NCI-H2171 (cell line): ENCODE measurements at regions not wholly inside any gene's neighbourhood (a gene's known extent, or its start where the extent isn't known, plus 50 kb on each side); places are given as distances from the start of the nearest gene placed in this dataset.

Source experiments
- DNase-seq: peaks from one replicate; lab custom pipeline; 2025; lab: John Stamatoyannopoulos, UW

- DNase-seq: no peak
Observed at GRCh38 chr5:67297802-67298532, 101.4 kb upstream of the CD180 start.

DNA sequence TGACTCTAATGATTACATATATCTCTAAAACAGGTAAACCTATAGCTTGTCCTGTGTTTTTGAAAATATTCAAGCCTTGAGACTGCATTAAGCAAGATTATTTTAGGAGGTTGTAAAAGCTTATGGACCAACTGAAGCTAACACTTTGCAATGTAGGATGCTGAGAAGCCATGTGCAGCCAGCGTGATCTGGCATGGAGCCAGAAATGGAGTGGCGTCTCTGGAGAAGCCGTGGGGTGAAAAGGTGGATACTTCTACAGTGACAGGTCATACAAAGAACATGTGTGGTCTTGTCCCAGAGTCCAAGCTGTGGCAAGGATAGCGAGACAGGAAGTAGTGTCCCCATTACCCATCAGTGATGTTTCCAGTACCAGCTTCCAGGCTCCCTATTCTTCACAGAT lies 100.8 kb upstream of the CD180 start:
- no peak for DNase-seq

DNA sequence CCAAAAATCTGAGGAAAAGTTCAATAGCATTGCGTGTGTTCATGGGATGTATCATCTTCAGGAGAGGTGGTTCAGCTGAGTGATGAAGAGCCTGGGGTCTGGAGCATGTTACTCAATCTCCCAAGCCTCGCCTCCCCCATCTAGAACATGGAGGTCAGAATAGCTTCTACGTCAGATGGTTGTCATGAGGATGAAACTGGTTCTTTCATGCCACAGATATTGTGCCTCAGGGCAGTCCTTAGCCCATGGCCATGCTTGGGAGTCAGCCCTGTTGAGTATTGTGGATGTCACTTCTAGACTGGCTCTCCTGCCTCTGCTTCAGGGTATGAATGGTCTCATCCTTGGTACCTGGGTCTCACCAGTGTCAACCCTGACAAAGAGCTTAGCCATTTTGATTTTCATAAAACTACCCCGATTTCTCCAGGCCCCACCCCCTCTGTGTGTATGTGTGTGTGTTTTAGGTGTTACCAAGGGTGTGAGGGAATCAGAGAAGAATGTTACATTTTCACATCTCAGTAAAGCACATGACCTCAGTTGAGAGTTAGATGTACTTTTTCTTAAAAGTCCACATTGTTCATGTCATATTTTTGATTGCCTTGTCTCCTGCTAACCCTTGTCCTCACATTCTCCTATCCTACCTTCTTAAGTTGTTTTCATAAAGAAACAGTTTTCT lies 97.8 kb upstream of the CD180 start:
- DNase-seq: no peak

DNA sequence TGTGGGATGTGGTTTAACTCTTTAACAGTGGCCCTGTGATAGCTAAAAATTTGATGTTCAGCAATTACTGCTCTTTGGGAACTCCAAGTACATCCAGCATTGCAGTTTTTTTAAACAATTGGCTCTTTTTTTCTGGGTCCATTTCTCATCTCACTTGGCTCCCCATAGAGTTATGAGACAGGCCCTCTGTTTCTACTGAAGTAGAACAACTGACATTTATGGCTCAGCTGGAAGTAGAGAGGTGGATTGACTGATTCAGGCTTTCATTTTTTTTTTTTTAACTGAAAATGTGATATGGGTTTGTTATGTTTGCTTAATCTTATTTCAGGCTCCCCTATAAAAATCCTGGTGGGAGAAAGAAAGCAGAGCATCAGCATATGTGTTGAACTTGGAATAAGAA lies 96.6 kb upstream of the CD180 start:
- DNase-seq: no peak

- no peak for DNase-seq
Observed at GRCh38 chr5:67292201-67292940, 95.8 kb upstream of the CD180 start.

- no peak for DNase-seq
Observed at GRCh38 chr5:67291671-67292070, 95.1 kb upstream of the CD180 start.

- DNase-seq: no peak
Observed at GRCh38 chr5:67291066-67291465, 94.5 kb upstream of the CD180 start.

DNA sequence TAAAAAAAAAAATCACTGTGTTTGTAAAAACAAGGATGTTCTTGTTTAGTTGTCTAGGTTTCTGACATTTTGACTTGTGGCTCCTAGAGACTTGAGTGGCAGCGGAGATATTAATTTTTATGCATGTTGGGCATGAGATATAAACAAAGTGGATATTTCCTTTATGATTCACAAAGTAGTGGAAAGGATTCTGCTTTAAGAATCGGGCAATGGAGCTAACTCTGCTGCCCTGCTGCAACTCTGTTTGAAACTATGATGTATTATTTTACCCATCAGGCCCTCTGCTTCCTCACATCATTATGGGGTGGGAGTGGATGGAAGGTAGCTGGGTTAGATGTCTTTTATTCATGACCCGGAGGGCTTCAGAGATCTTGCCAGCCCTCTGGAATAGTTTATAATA lies 94.1 kb upstream of the CD180 start:
- DNase-seq: no peak

GRCh38 chr5:67289763-67290521 lies 93.3 kb upstream of the CD180 start:
- no peak for DNase-seq

DNA sequence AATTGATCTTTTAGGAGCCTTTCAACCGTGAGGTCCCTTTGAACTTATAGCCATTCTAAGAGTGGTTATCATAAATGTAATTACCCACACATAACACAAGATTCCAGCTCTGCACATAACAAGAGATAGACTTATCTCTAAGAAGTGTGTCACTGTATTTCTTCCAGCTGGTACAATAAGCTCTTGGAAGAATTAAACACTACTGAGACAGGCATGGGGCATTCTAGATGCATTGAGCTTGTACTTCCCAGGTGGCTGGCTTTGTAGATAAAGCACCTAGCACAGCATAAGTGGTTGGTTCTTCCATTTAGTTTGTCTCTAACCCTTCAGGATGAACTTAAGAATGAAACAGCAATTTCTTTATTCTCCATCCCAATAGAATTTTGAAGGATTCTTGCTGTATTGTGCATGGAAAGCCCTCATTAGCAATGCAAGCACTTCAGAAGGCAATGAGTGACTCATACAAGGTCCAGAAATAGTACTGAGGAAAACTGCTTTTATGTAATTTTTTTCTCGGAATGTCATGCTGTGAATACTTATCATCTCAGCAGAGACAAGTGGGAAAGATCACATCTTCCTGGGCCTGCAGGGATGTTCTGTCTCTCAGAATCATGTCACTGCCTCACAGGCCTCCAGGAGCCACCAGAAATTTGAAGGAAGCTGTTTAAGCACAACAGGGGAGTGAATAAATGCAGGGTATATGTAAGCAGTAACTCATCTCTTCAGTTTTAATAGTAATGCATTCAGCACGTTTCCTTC lies 91.1 kb upstream of the CD180 start:
- no peak for DNase-seq

- DNase-seq: no peak
Observed at GRCh38 chr5:67286006-67286405, 89.4 kb upstream of the CD180 start.

DNA sequence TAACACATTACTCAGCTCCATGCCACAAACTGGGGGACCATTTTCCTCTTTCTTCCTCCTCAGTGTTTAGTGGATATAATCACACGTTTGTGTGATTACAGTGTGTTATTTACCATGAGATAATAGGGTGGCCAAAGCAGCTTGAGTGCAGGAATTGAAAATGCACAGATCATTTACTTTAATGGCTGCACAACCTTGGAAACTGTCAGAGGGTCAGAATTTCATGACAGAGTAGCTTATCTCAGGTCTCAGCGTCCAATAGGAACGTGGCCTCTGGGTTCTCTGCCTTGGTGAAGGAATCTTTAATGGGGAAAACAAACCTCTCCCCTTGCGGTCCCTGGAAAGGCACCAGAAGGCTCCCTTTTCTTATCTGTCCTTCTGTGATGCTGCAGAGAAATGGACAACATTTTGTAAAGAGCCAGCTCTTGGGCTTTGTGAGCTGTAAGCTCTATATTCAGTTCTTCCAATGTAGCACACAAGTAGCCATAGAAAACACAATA lies 87.4 kb upstream of the CD180 start:
- DNase-seq: no peak

- DNase-seq: no peak
Observed at GRCh38 chr5:67283275-67283987, 86.8 kb upstream of the CD180 start.

- no peak for DNase-seq
Observed at GRCh38 chr5:67281874-67282273, 85.3 kb upstream of the CD180 start.

GRCh38 chr5:67273689-67274356 lies 77.2 kb upstream of the CD180 start:
- DNase-seq: no peak

DNA sequence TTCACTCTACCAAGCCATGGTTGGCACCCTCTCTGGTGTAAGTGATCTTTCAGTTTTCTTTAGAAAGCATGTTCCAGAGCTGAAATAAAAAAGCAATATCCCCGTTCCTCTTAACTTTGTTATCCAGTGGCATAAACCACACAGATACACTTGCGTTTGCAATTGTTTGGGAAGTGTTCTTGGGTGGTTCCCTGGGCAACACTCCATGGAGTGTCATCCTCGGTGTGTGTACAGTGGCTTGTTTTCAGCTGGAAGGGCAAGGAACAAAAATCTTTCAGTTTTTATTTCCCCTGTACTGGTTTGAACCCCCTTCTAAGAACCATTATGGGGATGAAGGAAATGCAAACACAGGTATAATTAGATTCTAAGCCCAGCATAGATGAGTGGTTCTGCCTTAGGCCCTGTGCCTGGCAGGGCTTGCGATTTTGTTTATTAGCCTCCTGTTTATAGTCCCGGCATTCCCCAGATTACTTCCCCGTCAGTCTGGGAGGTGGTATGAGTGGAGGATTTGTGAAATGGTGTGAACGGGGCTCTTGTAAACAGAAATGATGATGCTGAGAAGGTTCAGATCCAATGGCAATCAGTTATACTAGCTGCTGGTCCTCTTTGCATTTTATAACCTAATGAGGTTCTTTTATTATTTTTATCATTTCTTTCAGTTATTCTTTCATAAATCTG lies 76.0 kb upstream of the CD180 start:
- no peak for DNase-seq

GRCh38 chr5:67268231-67269021 lies 71.8 kb upstream of the CD180 start:
- peak; percentile 28 for DNase-seq

- DNase-seq: no peak
Observed at GRCh38 chr5:67267512-67268216, 71.1 kb upstream of the CD180 start.
